WI38 (cell line): ENCODE measurements at regions not wholly inside any gene's neighbourhood (a gene's known extent, or its start where the extent isn't known, plus 50 kb on each side); places are given as distances from the start of the nearest gene placed in this dataset.

Experiments used
- H3K4me3 ChIP-seq: 2 replicates; pipeline ENCODE4 v1.5.1; 2011; ENCODE audit warnings: low read depth, mild to moderate bottlenecking, control low read depth, low read length
- CTCF ChIP-seq: IDR thresholded peaks from 2 replicates; pipeline ENCODE4 v1.5.1; 2012; ENCODE audit warnings: low read depth, mild to moderate bottlenecking, control low read depth, low read length

DNA sequence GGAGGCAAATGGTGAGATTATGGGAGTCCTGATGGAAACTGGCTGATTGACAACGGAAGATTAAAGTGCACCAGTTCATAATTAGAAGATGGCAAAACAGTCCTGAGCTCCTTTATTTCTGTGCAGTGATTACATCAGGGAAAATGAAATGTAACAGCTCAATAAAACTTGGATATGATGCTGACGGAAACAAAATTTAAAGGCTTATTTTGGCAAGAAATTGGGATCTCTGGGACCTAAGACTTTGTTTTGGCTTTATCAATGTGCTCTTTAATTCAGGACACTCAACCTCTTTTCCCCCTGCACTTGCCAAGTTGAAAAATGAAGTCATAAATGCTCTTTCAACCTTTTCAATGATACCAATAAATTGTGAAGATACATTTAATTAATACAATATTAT lies 226.8 kb downstream of the C6orf118 start:
- TF ChIP-seq CTCF: no peak
- H3K4me3 ChIP-seq: no peak overlapping the region

- no peak for TF ChIP-seq CTCF
- no peak overlapping the region for H3K4me3 ChIP-seq
Observed at GRCh38 chr6:165081944-165082532, 227.4 kb downstream of the C6orf118 start.

DNA sequence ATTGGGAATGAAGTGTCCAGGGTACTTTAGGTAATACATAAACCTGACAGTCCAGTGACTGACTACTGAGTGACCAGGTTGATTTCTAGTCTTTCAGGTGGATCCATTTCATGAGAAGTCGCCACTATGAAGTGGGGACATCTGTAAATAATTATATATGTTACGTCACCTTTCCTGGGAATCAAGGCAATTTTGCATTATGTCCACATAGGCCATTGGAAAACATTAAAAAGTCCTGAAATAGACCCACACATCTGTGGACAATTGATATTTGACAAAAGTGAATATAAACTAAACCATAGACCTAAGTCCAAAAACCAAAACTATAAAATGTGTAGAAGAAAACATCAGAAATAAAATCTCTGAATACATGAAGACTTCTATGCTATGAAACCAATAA lies 231.5 kb downstream of the C6orf118 start:
- no peak overlapping the region for H3K4me3 ChIP-seq
- no peak for TF ChIP-seq CTCF

DNA sequence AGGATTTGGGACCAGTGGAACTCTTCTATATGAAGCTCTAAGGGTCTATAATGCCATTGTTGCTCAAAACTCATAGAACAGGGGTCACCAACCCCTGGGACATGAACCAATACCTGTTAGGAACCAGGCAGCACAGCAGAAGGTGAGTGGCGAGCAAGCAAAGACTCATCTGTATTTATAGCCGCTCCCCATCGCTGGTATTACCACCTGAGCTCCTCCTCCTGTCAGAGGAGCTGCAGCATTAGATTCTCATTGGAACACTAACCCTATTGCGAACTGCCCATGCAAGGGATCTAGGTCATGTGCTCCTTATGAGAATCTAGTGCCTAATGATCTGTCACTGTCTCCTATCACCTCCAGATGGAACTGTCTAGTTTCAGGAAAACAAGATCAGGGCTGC lies 237.5 kb downstream of the C6orf118 start:
- TF ChIP-seq CTCF: no peak

DNA sequence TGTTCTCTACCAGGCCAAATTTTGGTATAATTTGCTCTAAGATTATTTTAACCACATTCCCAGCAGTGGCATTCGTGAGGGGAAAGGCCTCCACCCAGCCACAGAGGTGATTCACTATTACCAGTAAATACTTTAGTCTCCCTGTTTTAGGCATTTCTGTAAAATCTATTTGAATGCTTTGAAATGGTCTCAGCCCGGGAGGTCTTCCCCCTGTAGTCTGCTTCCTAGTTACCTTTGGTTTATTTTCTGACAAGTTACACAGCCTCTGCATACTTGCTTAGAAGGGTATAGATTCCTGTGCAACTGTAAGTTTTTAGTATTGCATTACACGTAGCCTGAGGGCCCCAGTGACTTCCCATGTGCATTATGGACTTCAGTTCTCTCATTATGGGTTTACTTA lies 248.7 kb downstream of the C6orf118 start:
- no peak for TF ChIP-seq CTCF
- no peak overlapping the region for H3K4me3 ChIP-seq

More for the DNA sequence above, 237.5 kb downstream of the C6orf118 start:
- no peak overlapping the region for H3K4me3 ChIP-seq

DNA sequence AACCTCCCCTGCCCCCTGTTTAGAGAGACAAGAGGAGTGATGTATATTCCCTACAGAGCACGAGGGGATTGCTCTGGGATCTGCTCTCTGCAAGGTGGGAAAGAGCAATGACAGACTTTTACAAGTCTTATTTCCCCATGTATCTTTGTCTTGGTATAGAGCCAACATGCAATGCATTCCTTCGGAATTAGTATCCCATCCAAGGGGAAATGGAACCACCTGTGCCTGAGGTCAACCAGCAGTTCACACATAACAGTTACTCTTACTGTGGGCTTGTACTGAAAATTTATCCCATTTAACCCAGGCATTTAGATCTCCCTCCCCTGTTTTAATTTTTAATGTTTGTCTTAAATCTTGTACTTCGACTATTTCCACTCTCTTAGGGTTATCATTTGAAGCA lies 250.4 kb downstream of the C6orf118 start:
- H3K4me3 ChIP-seq: no peak overlapping the region
- no peak for TF ChIP-seq CTCF

GRCh38 chr6:165056292-165056691 lies 253.1 kb downstream of the C6orf118 start:
- H3K4me3 ChIP-seq: no peak overlapping the region
- TF ChIP-seq CTCF: no peak
